Sigmoid colon (tissue), 6 donors: ENCODE measurements at regions not wholly inside any gene's neighbourhood (a gene's known extent, or its start where the extent isn't known, plus 50 kb on each side); places are given as distances from the start of the nearest gene placed in this dataset.
A peak's percentile ranks its signal among the peaks of the same experiment; 100 is the strongest.

Source experiments
- DNase-seq: peaks from one replicate; pipeline ENCODE4 v3.0.0-alpha.2; 2019
- H3K27ac ChIP-seq, 4 donors: fragments of 200-600 bp; sonication (generic); one replicate each; pipeline ENCODE4 v1.5.1; 2016 to 2019; ENCODE audit warnings: mild to moderate bottlenecking in 1 of 4
- H3K27me3 ChIP-seq, 3 donors: fragments of 200-600 bp; sonication (generic); one replicate each; pipeline ENCODE4 v1.5.1; 2019; ENCODE audit warnings: mild to moderate bottlenecking in 1 of 3
- H3K36me3 ChIP-seq, 4 donors: fragments of 200-600 bp; sonication (generic); one replicate each; pipeline ENCODE4 v1.5.1; 2016 to 2019
- H3K4me1 ChIP-seq, 4 donors: fragments of 200-600 bp; sonication (generic); one replicate each; pipeline ENCODE4 v1.5.1; 2017 to 2019
- H3K4me3 ChIP-seq, 4 donors: fragments of 200-600 bp; sonication (generic); one replicate each; pipeline ENCODE4 v1.5.1; 2017 to 2019; ENCODE audit warnings: mild to moderate bottlenecking in 2 of 4, moderate library complexity in 1 of 4
- H3K9me3 ChIP-seq, 4 donors: fragments of 200-600 bp in 3 of 4; sonication (generic) in 3 of 4; one replicate each; pipeline versions ENCODE4 v1.5.1 to v1.6.1; 2013 to 2019
- CTCF ChIP-seq, 4 experiments: fragments of 450-650 bp in 3 of 4; fragments of 200-600 bp in 1 of 4; IDR thresholded peaks; one replicate each; pipeline ENCODE4 v1.5.1; 2016 to 2019; ENCODE audit warnings: antibody characterized with exemption in 4 of 4, mild to moderate bottlenecking in 3 of 4, moderate library complexity in 2 of 4
- EP300 ChIP-seq, 4 donors: sonication (generic); formaldehyde crosslinking; IDR thresholded peaks; one replicate each; pipeline ENCODE4 v1.6.1; 2017; ENCODE audit warnings: antibody characterized with exemption in 4 of 4
- POLR2A ChIP-seq, 2 donors: fragments of 450-650 bp; IDR thresholded peaks; one replicate each; pipeline ENCODE4 v1.6.1; 2016; ENCODE audit warnings: antibody characterized with exemption in 2 of 2, mild to moderate bottlenecking in 2 of 2, moderate library complexity in 2 of 2
- POLR2AphosphoS5 ChIP-seq, 4 donors: sonication (generic); formaldehyde crosslinking; IDR thresholded peaks; one replicate each; pipeline ENCODE4 v1.6.1; 2017; ENCODE audit warnings: antibody characterized with exemption in 4 of 4
- WGBS, 2 donors: extraction: QIAGEN DNeasy Blood & Tissue Kit; methylation state at CpG; one replicate each; pipeline ENCODE4 v1.1.7; 2013; 5-methylcytosine and 5-hydroxymethylcytosine counted together
- intact Hi-C: fragments of 100-400 bp; cut with DNase I; formaldehyde crosslinking; loops from one replicate; pipeline ENCODE4 v1.15.1; 2023
- donor health status: healthy with polysubstance abuse.
- donor health status: healthy.

- no peaks in the 10 kb centered on the region for H3K9me3 ChIP-seq
- H3K36me3 ChIP-seq: no peaks in the 10 kb centered on the region
- DNase-seq: no peak
- no peak overlapping the region for H3K4me3 ChIP-seq
- intact Hi-C loops: no loop called here
- peaks cover 0 to 14% (median 11%) of the 10 kb centered on the region in 4 donors for H3K4me1 ChIP-seq
- no peak for TF ChIP-seq EP300 (IDR thresholded peaks at IDR 0.05)
- no peak for TF ChIP-seq POLR2AphosphoS5 (IDR thresholded peaks at IDR 0.05)
- TF ChIP-seq POLR2A (IDR thresholded peaks at IDR 0.05): no peak
- no peak for TF ChIP-seq CTCF (IDR thresholded peaks at IDR 0.05)
- peaks cover 0 to 3% (median 0%) of the 10 kb centered on the region in 3 donors for H3K27me3 ChIP-seq
- WGBS, 2 donors: 41 to 52% methylated on average over 6 of the region's 6 CpGs
- no peak overlapping the region for H3K27ac ChIP-seq
Observed at GRCh38 chr22:27440304-27440865, 361.2 kb downstream of the MN1 start.

- no peaks in the 10 kb centered on the region for H3K9me3 ChIP-seq
- intact Hi-C loops: no loop called here
- peaks cover 0 to 3% (median 0%) of the 10 kb centered on the region in 3 donors for H3K27me3 ChIP-seq
- no peak overlapping the region for H3K27ac ChIP-seq
- no peak overlapping the region for H3K4me3 ChIP-seq
- no peaks in the 10 kb centered on the region for H3K36me3 ChIP-seq
- no peak for DNase-seq
- peaks cover 0 to 14% (median 9%) of the 10 kb centered on the region in 4 donors for H3K4me1 ChIP-seq
- no peak for TF ChIP-seq POLR2A (IDR thresholded peaks at IDR 0.05)
- TF ChIP-seq POLR2AphosphoS5 (IDR thresholded peaks at IDR 0.05): no peak
- TF ChIP-seq CTCF (IDR thresholded peaks at IDR 0.05): no peak
- WGBS, 2 donors: 74 to 86% methylated on average over 22 of the region's 22 CpGs
Observed at GRCh38 chr22:27441706-27442475, 359.7 kb downstream of the MN1 start.

- WGBS, 2 donors: 78 to 79% methylated on average over 7 of the region's 7 CpGs
- no peak for TF ChIP-seq POLR2A (IDR thresholded peaks at IDR 0.05)
- no peaks in the 10 kb centered on the region for H3K36me3 ChIP-seq
- H3K27me3 ChIP-seq: no peaks in the 10 kb centered on the region
- H3K27ac ChIP-seq: no peak overlapping the region
- H3K9me3 ChIP-seq: no peaks in the 10 kb centered on the region
- H3K4me1 ChIP-seq: peaks cover 0 to 9% (median 5%) of the 10 kb centered on the region in 4 donors
- H3K4me3 ChIP-seq: no peak overlapping the region
- DNase-seq: no peak
- intact Hi-C loops: no loop called here
Observed at GRCh38 chr22:27443306-27443705, 358.2 kb downstream of the MN1 start.

GRCh38 chr22:27445881-27446280 lies 355.7 kb downstream of the MN1 start:
- intact Hi-C loops: no loop called here
- Histone ChIP-seq H3K27me3 (no peaks in the 10 kb centered on the region), H3K4me3 (no peak overlapping the region), H3K4me1 (no peaks in the 10 kb centered on the region), H3K27ac (peak overlapping the region in 2 of 4 donors; percentile 5 to 40), H3K36me3 (no peaks in the 10 kb centered on the region), H3K9me3 (peaks cover 0 to 4% (median 0%) of the 10 kb centered on the region in 4 donors)
- WGBS, 2 donors: 61% methylated on average over 10 of the region's 10 CpGs
- DNase-seq: peak; percentile 86
- TF ChIP-seq POLR2A (IDR thresholded peaks at IDR 0.05) (no peak), EP300 (IDR thresholded peaks at IDR 0.05) (no peak), POLR2AphosphoS5 (IDR thresholded peaks at IDR 0.05) (peak in 3 of 4 donors; percentile 31 to 59 (median 57)), CTCF (IDR thresholded peaks at IDR 0.05) (no peak)

- DNase-seq: no peak
- H3K36me3 ChIP-seq: no peaks in the 10 kb centered on the region
- peaks cover 0 to 4% (median 0%) of the 10 kb centered on the region in 4 donors for H3K9me3 ChIP-seq
- TF ChIP-seq POLR2AphosphoS5 (IDR thresholded peaks at IDR 0.05) (no peak), CTCF (IDR thresholded peaks at IDR 0.05) (no peak), EP300 (IDR thresholded peaks at IDR 0.05) (no peak), POLR2A (IDR thresholded peaks at IDR 0.05) (no peak)
- H3K27me3 ChIP-seq: no peaks in the 10 kb centered on the region
- H3K27ac ChIP-seq: no peak overlapping the region
- no peak overlapping the region for H3K4me3 ChIP-seq
- intact Hi-C loops: no loop called here
- 74 to 88% methylated on average over 11 of the region's 11 CpGs for WGBS, 2 donors
- H3K4me1 ChIP-seq: no peaks in the 10 kb centered on the region
Observed at GRCh38 chr22:27447289-27447688, 354.3 kb downstream of the MN1 start.
